Gastroesophageal sphincter (tissue), 3 donors: ENCODE measurements at regions not wholly inside any gene's neighbourhood (a gene's known extent, or its start where the extent isn't known, plus 50 kb on each side); places are given as distances from the start of the nearest gene placed in this dataset.

Experiments
- EP300 ChIP-seq: sonication (generic); formaldehyde crosslinking; IDR thresholded peaks from one replicate; pipeline ENCODE4 v1.6.1; 2017; ENCODE audit warnings: antibody characterized with exemption, mild to moderate bottlenecking
- POLR2A ChIP-seq, 2 donors: fragments of 450-650 bp; IDR thresholded peaks; one replicate each; pipeline ENCODE4 v1.6.1; 2017; ENCODE audit warnings: antibody characterized with exemption in 2 of 2, mild to moderate bottlenecking in 2 of 2, moderate library complexity in 1 of 2
- POLR2AphosphoS5 ChIP-seq: sonication (generic); formaldehyde crosslinking; IDR thresholded peaks from one replicate; pipeline ENCODE4 v1.6.1; 2017; ENCODE audit warnings: antibody characterized with exemption
- TF ChIP-seq, protein P1 (sequence below), 4 experiments: fragments of 200-600 bp in 2 of 4; fragments of 450-650 bp in 2 of 4; sonication (generic) in 1 of 4; IDR thresholded peaks; one replicate each; pipeline ENCODE4 v1.5.1; 2017 to 2019; ENCODE audit warnings: antibody characterized with exemption in 4 of 4, mild to moderate bottlenecking in 2 of 4, moderate library complexity in 2 of 4

- TF ChIP-seq, protein P1, sequence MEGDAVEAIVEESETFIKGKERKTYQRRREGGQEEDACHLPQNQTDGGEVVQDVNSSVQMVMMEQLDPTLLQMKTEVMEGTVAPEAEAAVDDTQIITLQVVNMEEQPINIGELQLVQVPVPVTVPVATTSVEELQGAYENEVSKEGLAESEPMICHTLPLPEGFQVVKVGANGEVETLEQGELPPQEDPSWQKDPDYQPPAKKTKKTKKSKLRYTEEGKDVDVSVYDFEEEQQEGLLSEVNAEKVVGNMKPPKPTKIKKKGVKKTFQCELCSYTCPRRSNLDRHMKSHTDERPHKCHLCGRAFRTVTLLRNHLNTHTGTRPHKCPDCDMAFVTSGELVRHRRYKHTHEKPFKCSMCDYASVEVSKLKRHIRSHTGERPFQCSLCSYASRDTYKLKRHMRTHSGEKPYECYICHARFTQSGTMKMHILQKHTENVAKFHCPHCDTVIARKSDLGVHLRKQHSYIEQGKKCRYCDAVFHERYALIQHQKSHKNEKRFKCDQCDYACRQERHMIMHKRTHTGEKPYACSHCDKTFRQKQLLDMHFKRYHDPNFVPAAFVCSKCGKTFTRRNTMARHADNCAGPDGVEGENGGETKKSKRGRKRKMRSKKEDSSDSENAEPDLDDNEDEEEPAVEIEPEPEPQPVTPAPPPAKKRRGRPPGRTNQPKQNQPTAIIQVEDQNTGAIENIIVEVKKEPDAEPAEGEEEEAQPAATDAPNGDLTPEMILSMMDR (IDR thresholded peaks at IDR 0.05), result no peak
- TF ChIP-seq POLR2AphosphoS5 (no peak), EP300 (no peak), POLR2A (IDR thresholded peaks at IDR 0.05) (no peak)
Measured at GRCh38 chr2:239878686-239879085, 146.5 kb downstream of the NDUFA10 start.
